Activated CD8-positive, alpha-beta memory T cell treated with anti-CD3 and anti-CD28 coated beads for 1 hour (primary cell): ENCODE measurements at regions not wholly inside any gene's neighbourhood (a gene's known extent, or its start where the extent isn't known, plus 50 kb on each side); places are given as distances from the start of the nearest gene placed in this dataset.
"Not testable (repeated sequence)": the region's sequence is repeated elsewhere in the genome, so short reads cannot be mapped to it uniquely, and the experiment has no call there.

Experiments used
- DNase-seq, 2 donors: peaks; one replicate each; pipeline ENCODE4 v3.0.0-alpha.2; 2020; ENCODE audit warnings: low read depth in 1 of 2; ENCODE audit errors: extremely low read depth in 1 of 2

- DNase-seq: no peak
Measured at GRCh38 chr14:55803873-55804553, 224.0 kb downstream of the KTN1 start.

DNA sequence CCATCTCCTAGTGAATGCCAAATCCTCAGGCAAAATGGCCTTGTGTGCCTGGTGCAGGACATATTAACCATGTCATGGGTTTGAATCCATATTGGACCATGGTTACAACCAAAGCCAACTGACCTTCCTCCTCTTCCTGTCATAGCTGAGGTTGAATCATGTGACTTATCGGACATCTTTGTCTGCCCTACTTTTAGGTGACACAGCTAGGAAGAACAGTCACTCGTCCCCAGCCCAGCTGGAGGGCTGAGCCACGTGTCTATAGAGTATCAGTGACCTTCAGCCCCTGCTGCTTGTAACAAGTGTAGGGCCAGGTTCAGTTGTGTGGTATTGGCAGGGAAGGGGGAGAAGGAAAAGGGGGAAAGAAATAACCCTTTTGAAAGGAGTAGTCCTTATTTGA, 225.2 kb downstream of the KTN1 start:
- DNase-seq: no peak

DNA sequence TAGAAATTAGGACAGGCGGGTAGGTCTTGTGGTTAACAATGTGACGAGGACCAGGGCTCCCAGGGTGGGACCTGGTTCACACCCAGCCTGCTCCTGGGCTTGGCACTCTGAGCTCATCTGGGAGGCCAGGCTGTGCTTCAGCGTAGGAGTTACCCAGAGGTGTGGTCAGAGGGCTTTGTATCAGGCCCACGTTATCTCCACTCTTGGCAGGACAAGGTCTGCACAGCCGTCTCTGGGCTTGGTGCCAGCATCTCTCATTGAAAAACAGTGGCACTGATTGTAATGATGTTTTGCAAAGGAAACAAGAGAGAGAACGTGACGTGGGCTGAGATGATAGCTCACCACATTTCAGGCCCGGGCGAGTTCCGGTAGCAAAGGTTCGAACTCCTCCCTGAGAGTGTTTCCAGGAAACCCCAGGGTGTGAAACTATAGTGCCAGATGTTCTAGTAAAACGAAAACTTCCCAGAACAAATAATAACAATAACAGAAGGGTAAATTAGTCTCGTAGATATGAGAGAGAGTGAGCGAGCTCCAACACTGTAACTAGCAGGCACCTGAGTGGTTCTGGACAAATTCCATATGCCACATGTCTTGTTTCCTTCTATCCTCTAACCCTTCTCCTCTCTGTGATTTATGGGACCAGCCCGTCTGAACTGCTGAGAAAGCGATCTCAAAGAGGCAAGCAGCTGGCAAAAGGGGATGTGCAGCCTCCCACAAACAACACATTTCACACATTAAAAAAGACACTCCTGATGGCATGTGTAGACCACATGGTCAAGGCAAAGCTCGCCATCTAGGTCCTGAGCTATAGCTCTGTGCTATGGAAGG, 227.3 kb downstream of the KTN1 start:
- peak; percentile 39 to 54 for DNase-seq

GRCh38 chr14:55807881-55808379, 227.9 kb downstream of the KTN1 start:
- no peak for DNase-seq

DNA sequence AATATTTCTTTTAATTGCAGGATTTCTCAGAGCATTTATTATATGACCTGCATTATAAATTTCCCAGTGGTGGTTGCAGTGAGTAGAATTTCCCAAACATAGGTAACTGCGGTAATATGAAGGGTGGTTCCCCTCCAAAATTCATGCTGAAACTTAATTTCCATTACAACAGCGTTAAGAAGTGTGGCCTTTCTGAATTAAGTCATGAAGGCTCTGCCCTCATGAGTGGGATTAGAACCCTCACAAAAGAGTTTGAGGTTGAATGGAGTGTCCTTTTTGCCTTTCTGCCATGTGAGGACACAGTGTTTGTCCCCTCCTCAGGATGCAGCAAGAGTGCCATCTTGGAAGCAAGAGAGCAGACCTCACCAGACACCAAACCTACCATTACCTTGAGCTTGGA, 233.6 kb downstream of the KTN1 start:
- DNase-seq: no peak

DNA sequence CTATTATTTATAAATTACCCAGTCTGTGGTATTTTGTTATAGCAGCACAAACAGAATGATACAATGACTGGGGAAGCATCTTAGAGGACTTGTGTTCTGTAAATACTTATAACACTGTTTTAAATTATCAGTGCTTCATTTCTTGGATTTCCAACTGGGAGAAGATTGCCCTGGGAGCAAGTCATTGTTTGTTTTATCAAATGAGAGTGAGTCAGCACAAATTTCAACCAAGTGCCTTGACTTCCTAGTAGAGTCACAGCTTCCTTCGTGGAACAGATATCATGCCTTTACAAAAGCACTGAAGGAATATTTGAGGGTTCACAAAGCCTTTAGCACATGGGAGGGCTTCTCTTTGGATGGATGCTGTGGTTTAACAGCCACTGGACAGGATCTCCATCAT, 234.1 kb downstream of the KTN1 start:
- no peak for DNase-seq

DNA sequence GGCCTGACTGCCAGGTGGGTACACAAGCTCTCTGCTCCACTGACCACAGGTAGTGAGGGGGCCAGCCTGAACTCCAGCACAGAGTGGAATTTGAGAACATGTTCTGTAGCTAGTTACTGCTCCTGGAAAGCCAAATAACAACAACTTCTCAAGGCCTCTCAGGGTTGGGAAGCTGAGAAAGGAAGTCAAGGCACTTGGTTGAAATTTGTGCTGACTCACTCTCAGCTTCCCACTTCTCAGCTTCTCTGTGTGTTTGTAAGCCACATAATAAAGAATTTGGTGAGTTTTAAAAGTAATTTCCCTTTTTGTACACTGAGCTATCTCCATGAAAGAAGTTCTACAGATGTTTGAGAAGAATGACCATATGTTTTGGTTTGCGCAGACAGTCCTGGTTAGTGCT, 234.9 kb downstream of the KTN1 start:
- no peak for DNase-seq

DNA sequence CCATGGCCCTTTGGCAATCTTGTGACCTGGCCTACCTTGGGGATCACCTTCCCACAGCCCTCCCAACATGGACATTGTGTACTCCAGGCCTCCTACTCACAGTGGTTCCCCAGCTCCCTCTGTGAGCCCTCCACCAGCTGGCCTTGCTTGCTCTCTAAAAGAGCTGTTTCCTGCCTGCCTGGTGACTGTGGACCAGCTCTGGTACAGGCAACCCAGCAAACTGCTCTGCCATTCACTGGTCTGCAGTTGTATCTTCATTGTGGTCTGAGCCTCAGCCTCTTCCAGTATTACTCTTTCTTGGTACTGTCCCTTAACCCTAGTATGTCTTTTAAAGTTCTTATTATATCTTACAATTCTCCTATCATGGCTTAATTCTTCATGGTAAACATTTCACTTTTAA, 236.2 kb downstream of the KTN1 start:
- DNase-seq: no peak

GRCh38 chr14:55819610-55820304, 239.8 kb downstream of the KTN1 start:
- no peak for DNase-seq

DNA sequence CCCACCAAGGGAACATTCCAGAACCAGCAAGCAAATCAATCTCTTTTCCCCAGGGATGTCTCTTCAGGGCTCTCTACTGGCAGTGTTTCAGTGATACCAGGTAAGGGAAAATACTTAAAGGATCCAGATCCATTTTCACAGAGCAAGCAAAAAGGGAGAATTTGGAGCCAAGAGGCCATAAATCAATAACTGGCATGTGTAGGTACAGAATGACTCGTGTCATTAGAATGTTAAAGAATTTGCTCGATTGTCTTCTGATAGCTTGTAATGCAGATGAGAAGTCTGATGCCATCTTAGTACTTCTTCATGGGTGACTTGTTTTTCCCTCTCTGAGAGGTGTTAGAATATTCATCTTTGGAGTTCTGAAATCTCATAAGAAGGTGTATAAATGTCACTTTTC, 242.9 kb downstream of the KTN1 start:
- no peak for DNase-seq

DNA sequence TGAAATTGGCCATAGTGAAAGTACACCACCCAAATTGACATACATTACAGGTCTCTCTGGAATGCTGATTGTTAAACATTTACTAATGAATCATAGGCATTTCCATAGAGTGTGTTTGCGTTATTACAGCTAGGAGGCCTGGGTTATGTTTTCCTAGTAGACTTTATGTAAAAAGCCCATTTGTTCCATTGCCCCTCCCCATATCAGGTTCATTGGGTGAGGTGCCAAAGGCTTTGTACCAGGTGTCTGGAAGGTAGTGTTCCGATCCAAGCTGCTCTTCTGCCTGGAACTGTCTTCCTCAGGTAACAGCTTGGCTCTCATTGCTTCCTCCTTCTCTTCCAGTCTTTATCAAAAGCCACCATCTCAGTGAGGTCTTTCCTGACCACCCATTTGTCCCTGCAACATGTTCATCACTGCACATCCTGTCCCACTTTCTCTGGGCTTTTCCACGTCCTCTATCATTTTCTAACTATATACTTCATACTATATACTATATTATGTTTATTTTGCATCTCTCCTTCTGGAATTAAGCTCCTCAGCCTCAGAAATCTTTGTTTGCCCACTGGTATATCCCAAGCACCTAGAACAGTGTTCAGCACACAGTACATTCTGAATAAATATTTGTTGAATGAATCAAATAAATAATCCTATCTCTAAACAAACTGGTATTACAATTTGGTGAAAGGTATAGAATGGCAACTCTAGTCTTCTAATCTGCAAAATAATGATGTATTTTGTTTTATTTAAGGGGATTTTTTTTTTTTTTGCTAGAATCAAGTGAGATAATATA, 252.3 kb downstream of the KTN1 start:
- DNase-seq: no peak

DNA sequence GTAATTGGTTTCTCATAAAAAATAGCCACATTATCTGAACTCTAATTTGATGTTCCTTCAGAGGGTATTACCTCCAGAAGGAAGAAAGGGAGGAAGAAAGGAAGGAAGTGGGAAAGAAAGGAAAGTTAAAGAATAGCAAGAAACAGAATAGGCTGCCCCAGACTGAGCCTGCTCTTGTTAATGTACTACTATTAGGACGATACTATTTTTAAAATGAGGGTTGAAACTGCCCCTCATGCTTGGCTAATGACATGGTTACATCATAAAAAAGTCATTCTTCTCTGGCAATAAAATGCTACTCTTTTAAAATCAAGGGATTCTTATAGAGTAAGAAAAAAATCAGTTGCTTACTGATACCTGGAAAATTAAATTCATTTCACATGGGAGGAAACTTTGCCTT, 253.0 kb downstream of the KTN1 start:
- no peak for DNase-seq

DNA sequence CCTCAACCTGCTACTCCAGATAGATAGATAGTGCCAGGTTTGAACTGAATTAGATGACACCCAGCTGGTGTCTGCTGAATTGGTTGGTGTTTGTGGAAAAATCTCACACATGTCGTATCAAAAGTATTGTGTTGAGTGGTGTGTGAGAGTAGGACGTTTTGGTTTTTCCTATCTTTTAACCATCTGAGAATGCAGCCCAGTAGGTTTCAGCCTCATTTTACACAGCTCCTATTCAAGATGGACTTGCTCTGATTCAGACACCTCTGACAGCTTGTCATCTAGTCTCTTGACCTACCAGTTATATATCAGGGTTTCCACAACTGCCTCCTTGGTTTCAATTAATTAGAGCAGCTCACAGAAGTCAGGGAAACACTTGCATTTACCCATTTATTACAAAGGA, 254.4 kb downstream of the KTN1 start:
- DNase-seq: no peak

DNA sequence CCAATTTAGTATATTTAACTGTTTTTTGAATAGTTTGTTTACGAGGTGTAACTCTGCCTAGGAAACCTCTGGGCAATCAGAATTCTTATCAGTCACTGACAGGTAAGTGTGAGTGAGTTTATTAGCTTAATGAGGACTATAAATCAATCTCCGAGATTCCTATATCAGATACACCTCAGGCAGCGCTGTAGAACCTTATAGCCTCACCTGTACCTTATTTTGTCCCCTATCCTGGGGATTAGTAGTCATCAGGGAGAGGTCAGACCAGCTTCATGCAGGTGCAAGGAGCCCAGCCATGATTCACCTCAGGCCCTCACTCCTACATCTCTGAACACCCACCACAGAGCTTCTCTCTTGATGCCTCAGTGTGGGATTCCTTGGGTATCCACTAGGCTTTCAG, 256.0 kb downstream of the KTN1 start:
- no peak for DNase-seq

GRCh38 chr14:55837467-55837866, 257.5 kb downstream of the KTN1 start:
- no peak for DNase-seq

DNA sequence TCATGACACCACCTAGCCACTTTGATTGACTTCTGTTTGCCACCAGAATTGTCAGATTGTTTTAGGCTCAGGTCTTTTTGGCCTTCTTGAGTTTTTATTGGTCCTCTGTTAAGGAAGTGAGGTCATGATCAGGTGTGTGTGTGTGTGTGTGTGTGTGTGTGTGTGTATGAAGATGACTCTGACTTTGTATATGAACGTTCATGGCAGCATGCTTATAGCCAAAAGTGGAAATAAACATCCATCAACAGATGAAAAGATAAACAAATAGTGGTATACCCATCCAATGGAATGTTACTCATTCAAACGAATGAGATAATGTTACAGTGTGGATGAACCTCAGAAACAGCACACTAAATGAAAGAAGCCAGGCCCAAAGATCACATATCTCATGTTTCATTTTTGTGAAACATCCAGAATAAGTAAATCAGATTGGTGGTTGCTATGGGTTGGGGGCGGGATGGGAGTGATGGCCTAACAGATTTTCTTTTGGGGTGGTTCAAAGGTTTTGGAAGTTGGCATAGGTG, 258.6 kb downstream of the KTN1 start:
- DNase-seq: no peak

DNA sequence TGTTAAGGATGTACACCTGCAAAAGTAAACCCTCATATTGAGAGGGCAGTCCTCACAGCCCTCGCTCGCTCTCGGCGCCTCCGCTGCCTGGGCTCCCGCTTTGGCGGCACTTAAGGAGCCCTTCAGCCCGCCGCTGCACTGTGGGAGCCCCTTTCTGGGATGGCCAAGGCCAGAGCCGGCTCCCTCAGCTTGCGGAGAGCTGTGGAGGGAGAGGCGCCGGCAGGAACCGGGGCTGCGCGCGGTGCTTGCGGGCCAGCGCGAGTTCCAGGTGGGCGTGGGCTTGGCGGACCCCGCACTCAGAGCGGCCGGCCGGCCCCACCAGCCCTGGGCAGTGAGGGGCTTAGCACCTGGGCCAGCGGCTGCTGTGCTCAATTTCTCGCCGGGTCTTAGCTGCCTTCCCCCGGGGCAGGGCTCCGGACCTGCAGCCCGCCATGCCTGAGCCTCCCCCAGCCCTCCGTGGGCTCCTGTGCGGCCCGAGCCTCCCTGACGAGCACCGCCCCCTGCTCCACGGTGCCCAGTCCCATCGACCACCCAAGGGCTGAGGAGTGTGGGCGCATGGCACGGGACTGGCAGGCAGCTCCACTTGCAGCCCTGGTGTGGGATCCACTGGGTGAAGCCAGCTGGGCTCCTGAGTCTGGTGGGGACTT, 259.4 kb downstream of the KTN1 start:
- not testable (repeated sequence) for DNase-seq

DNA sequence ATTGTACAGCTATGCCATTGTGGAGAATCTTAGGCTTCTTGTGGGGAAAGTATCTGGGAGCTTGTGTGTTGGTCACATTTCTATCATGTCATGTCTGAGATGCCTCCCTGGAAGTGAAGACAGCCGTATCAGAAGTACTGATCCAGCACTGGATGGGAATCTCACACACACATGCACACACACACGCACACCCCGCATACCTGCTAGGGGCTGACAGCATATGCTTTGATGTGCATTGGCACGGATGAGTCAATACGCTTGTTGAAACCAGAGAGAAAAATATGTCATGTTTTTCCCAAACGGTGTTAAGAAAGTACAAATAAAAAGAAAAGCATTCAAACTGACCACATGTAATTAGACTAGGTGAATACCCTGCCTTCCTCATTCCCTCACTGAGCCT, 260.8 kb downstream of the KTN1 start:
- no peak for DNase-seq

DNA sequence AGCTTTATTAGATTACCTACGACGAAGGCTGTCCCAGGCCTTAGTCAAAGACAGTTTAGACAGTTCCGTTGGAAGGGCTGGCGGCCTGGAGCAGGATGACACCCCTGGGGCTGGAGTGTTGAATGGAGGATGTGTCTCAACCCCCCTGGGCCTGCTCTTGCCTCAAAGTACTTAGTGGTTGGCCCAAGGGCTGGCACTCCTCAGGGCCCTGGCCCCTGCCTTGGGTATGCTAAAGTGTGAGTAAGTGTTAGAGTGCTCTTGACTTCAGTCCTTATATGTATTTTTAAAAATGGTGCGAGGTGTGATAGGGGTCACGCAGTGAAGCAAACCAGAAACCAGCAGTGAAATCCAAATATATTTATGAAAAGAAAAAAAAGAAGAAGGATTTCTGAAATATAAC, 261.6 kb downstream of the KTN1 start:
- DNase-seq: no peak

GRCh38 chr14:55843718-55844403, 263.9 kb downstream of the KTN1 start:
- DNase-seq: no peak
